ENCODE measurements at regions not wholly inside any gene's neighbourhood (a gene's known extent, or its start where the extent isn't known, plus 50 kb on each side); places are given as distances from the start of the nearest gene placed in this dataset.

GRCh38 chr6:14638435-14638905 is 520.9 kb downstream of the CD83 start:
- peak overlapping the region; percentile 8 for H2AFZ ChIP-seq (ENCODE audit: low read depth, low read length, poor library complexity, severe bottlenecking)
- 0 out of 2 replicates have a peak overlapping the region, but pooled peaks have one; percentile 1 for H3K4me2 ChIP-seq (ENCODE audit: low read length)
- no peak overlapping the region for H3K4me3 ChIP-seq (replicated peaks in 1 of 2; ENCODE audit: low read depth in 1 of 2, low read length in 2 of 2)

More at GRCh38 chr6:14638435-14638905, 520.9 kb downstream of the CD83 start:
- ChIA-PET RAD21 (ENCODE audit: low non-redundant PET in 1 of 2, low total read pairs in 2 of 2, uncharacterized antibody in 2 of 2, unreplicated experiment in 2 of 2) (no interaction called here), CTCF (no interaction called here), POLR2A (no interaction called here)
- intact Hi-C loops (cut with micrococcal nuclease): no loop called here
- no peaks in the 10 kb centered on the region for H3K36me3 ChIP-seq (ENCODE audit: control insufficient read depth in 1 of 2, insufficient read depth in 2 of 2, low read length in 2 of 2)
- H3K9ac ChIP-seq (ENCODE audit: low read length): no peak overlapping the region
- H4K20me1 ChIP-seq (ENCODE audit: insufficient read depth): no peaks in the 10 kb centered on the region
- ATAC-seq (no peak), DNase-seq (ENCODE audit: low read depth, low spot score) (no peak)
- BruUV-seq (replicated peaks): no TSS peak
- H3K9me2 ChIP-seq (ENCODE audit: insufficient read depth): no peaks in the 10 kb centered on the region
- no peak for TF ChIP-seq YY1 (IDR thresholded peaks at IDR 0.05; ENCODE audit: extremely low read depth, insufficient replicate concordance, low read depth, low read length)
- no peak for TF ChIP-seq EZH2 (IDR thresholded peaks at IDR 0.05)
- no peak for TF ChIP-seq ELF1 (IDR thresholded peaks at IDR 0.05; ENCODE audit: borderline replicate concordance, low read depth)
- TF ChIP-seq SP1 (IDR thresholded peaks at IDR 0.05; ENCODE audit: low read depth): no peak
- no peak for TF ChIP-seq CBX3 (IDR thresholded peaks at IDR 0.05; ENCODE audit: low read depth)
- TF ChIP-seq, protein P1, sequence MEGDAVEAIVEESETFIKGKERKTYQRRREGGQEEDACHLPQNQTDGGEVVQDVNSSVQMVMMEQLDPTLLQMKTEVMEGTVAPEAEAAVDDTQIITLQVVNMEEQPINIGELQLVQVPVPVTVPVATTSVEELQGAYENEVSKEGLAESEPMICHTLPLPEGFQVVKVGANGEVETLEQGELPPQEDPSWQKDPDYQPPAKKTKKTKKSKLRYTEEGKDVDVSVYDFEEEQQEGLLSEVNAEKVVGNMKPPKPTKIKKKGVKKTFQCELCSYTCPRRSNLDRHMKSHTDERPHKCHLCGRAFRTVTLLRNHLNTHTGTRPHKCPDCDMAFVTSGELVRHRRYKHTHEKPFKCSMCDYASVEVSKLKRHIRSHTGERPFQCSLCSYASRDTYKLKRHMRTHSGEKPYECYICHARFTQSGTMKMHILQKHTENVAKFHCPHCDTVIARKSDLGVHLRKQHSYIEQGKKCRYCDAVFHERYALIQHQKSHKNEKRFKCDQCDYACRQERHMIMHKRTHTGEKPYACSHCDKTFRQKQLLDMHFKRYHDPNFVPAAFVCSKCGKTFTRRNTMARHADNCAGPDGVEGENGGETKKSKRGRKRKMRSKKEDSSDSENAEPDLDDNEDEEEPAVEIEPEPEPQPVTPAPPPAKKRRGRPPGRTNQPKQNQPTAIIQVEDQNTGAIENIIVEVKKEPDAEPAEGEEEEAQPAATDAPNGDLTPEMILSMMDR (IDR thresholded peaks at IDR 0.05 in 2 of 3, conservative IDR thresholded peaks at IDR 0.05 in 1 of 3; ENCODE audit: borderline replicate concordance in 1 of 3, insufficient read depth in 1 of 3, low read depth in 2 of 3, low read length in 2 of 3): no peak
- no peak for TF ChIP-seq POLR2AphosphoS5 (IDR thresholded peaks at IDR 0.05; ENCODE audit: low read depth, low read length)
- no peak for TF ChIP-seq SRF (IDR thresholded peaks at IDR 0.05; ENCODE audit: low read depth)
- no peak for TF ChIP-seq ZBTB33 (IDR thresholded peaks at IDR 0.05; ENCODE audit: extremely low read depth, insufficient replicate concordance, low read length)
- no peaks in the 10 kb centered on the region for H3K79me2 ChIP-seq (ENCODE audit: insufficient read depth, low read length)
- no peak overlapping the region for H3K27ac ChIP-seq (ENCODE audit: low read depth, low read length)
- peaks cover 0 to 14% of the 10 kb centered on the region in 2 experiments; a peak in 2 of 4 replicates for H3K4me1 ChIP-seq (ENCODE audit: control insufficient read depth in 1 of 2, insufficient read depth in 2 of 2, low read length in 2 of 2)
- no peaks in the 10 kb centered on the region for H3K27me3 ChIP-seq (ENCODE audit: insufficient read depth, low read length)
- H3K9me3 ChIP-seq (ENCODE audit: control insufficient read depth in 1 of 2, insufficient read depth in 1 of 2, low read depth in 1 of 2, low read length in 2 of 2): no peaks in the 10 kb centered on the region

Measured in HCT116 (cell line).